Uterus (tissue), 3 donors: ENCODE measurements at regions not wholly inside any gene's neighbourhood (a gene's known extent, or its start where the extent isn't known, plus 50 kb on each side); places are given as distances from the start of the nearest gene placed in this dataset.

ENCODE experiments used
- DNase-seq, 2 donors: peaks; one replicate each; pipeline ENCODE4 v3.0.0-alpha.2; 2019 to 2020
- H3K27ac ChIP-seq, 2 donors: fragments of 200-600 bp; sonication (generic); 1 replicate in 1 of 2; 2 replicates in 1 of 2; pipeline ENCODE4 v1.5.1; 2016 to 2018
- H3K27me3 ChIP-seq, 2 donors: fragments of 200-600 bp; sonication (generic); one replicate each; pipeline ENCODE4 v1.5.1; 2018 to 2019; ENCODE audit warnings: control low read depth in 1 of 2
- H3K36me3 ChIP-seq, 2 donors: fragments of 200-600 bp; sonication (generic); one replicate each; pipeline ENCODE4 v1.5.1; 2019; ENCODE audit warnings: control low read depth in 1 of 2
- H3K4me1 ChIP-seq, 2 donors: fragments of 200-600 bp; sonication (generic); one replicate each; pipeline ENCODE4 v1.5.1; 2018 to 2019; ENCODE audit warnings: control low read depth in 1 of 2
- H3K4me3 ChIP-seq, 2 donors: fragments of 200-600 bp; sonication (generic); 1 replicate in 1 of 2; 2 replicates in 1 of 2; pipeline ENCODE4 v1.5.1; 2018 to 2019; ENCODE audit warnings: mild to moderate bottlenecking in 1 of 2
- H3K9me3 ChIP-seq, 2 donors: fragments of 200-600 bp; sonication (generic); one replicate each; pipeline ENCODE4 v1.5.1; 2019; ENCODE audit warnings: control low read depth in 1 of 2
- CTCF ChIP-seq, 4 experiments: fragments of 200-600 bp in 2 of 4; fragments of 450-650 bp in 2 of 4; sonication (generic) in 2 of 4; IDR thresholded peaks; one replicate each; pipeline ENCODE4 v1.5.1; 2016 to 2019; ENCODE audit warnings: antibody characterized with exemption in 4 of 4, mild to moderate bottlenecking in 2 of 4, moderate library complexity in 1 of 4
- POLR2A ChIP-seq, 2 donors: fragments of 450-650 bp; IDR thresholded peaks; one replicate each; pipeline ENCODE4 v1.6.1; 2016; ENCODE audit warnings: antibody characterized with exemption in 2 of 2, mild to moderate bottlenecking in 1 of 2, moderate library complexity in 1 of 2
- intact Hi-C: fragments of 100-400 bp; cut with DNase I; formaldehyde crosslinking; loops from one replicate; pipeline ENCODE4 v1.15.1; 2023; ENCODE audit warnings: low total_unique reads
- donor health status: DM: yes; HTN: yes; CAD: no.

GRCh38 chr11:79686703-79687419 is 246.0 kb upstream of the TENM4 start:
- Histone ChIP-seq H3K9me3 (no peaks in the 10 kb centered on the region), H3K4me3 (no peak overlapping the region), H3K27ac (no peak overlapping the region), H3K4me1 (no peaks in the 10 kb centered on the region), H3K36me3 (no peaks in the 10 kb centered on the region), H3K27me3 (no peaks in the 10 kb centered on the region)
- TF ChIP-seq CTCF (IDR thresholded peaks at IDR 0.05) (no peak), POLR2A (IDR thresholded peaks at IDR 0.05) (no peak)
- intact Hi-C loops = no loop called here
- DNase-seq = no peak

GRCh38 chr11:79683930-79684329 is 243.1 kb upstream of the TENM4 start:
- no peak for TF ChIP-seq POLR2A (IDR thresholded peaks at IDR 0.05)
- TF ChIP-seq CTCF (IDR thresholded peaks at IDR 0.05) = no peak
- H3K27me3 ChIP-seq = no peaks in the 10 kb centered on the region
- no peak overlapping the region for H3K27ac ChIP-seq
- intact Hi-C loops = no loop called here
- H3K36me3 ChIP-seq = no peaks in the 10 kb centered on the region
- H3K9me3 ChIP-seq = no peaks in the 10 kb centered on the region
- no peak overlapping the region for H3K4me3 ChIP-seq
- no peak for DNase-seq
- H3K4me1 ChIP-seq = no peaks in the 10 kb centered on the region

GRCh38 chr11:79678780-79679452 is 238.1 kb upstream of the TENM4 start:
- DNase-seq = no peak
- H3K36me3 ChIP-seq = no peaks in the 10 kb centered on the region
- no peak overlapping the region for H3K4me3 ChIP-seq
- intact Hi-C loops = no loop called here
- H3K9me3 ChIP-seq = no peaks in the 10 kb centered on the region
- TF ChIP-seq POLR2A (IDR thresholded peaks at IDR 0.05) (no peak), CTCF (IDR thresholded peaks at IDR 0.05) (no peak)
- H3K27me3 ChIP-seq = no peaks in the 10 kb centered on the region
- no peak overlapping the region for H3K27ac ChIP-seq
- H3K4me1 ChIP-seq = no peaks in the 10 kb centered on the region

- Histone ChIP-seq H3K4me3 (no peak overlapping the region), H3K27ac (no peak overlapping the region), H3K36me3 (no peaks in the 10 kb centered on the region), H3K4me1 (no peaks in the 10 kb centered on the region), H3K9me3 (no peaks in the 10 kb centered on the region), H3K27me3 (no peaks in the 10 kb centered on the region)
- TF ChIP-seq CTCF (IDR thresholded peaks at IDR 0.05) (no peak), POLR2A (IDR thresholded peaks at IDR 0.05) (no peak)
- intact Hi-C loops = no loop called here
- DNase-seq = no peak
Measured at GRCh38 chr11:79676396-79676795, 235.6 kb upstream of the TENM4 start.

- no peaks in the 10 kb centered on the region for H3K9me3 ChIP-seq
- H3K36me3 ChIP-seq = no peaks in the 10 kb centered on the region
- intact Hi-C loops = no loop called here
- H3K4me3 ChIP-seq = no peak overlapping the region
- H3K27me3 ChIP-seq = no peaks in the 10 kb centered on the region
- H3K27ac ChIP-seq = no peak overlapping the region
- TF ChIP-seq POLR2A (IDR thresholded peaks at IDR 0.05) = no peak
- TF ChIP-seq CTCF (IDR thresholded peaks at IDR 0.05) = no peak
- no peak for DNase-seq
- no peaks in the 10 kb centered on the region for H3K4me1 ChIP-seq
Measured at GRCh38 chr11:79675081-79675480, 234.3 kb upstream of the TENM4 start.
